Uterus (tissue), 3 donors: ENCODE measurements at regions not wholly inside any gene's neighbourhood (a gene's known extent, or its start where the extent isn't known, plus 50 kb on each side); places are given as distances from the start of the nearest gene placed in this dataset.

ENCODE experiments used
- DNase-seq, 2 donors: peaks; one replicate each; pipeline ENCODE4 v3.0.0-alpha.2; 2019 to 2020
- H3K27ac ChIP-seq, 2 donors: fragments of 200-600 bp; sonication (generic); 1 replicate in 1 of 2; 2 replicates in 1 of 2; pipeline ENCODE4 v1.5.1; 2016 to 2018
- H3K27me3 ChIP-seq, 2 donors: fragments of 200-600 bp; sonication (generic); one replicate each; pipeline ENCODE4 v1.5.1; 2018 to 2019; ENCODE audit warnings: control low read depth in 1 of 2
- H3K36me3 ChIP-seq, 2 donors: fragments of 200-600 bp; sonication (generic); one replicate each; pipeline ENCODE4 v1.5.1; 2019; ENCODE audit warnings: control low read depth in 1 of 2
- H3K4me1 ChIP-seq, 2 donors: fragments of 200-600 bp; sonication (generic); one replicate each; pipeline ENCODE4 v1.5.1; 2018 to 2019; ENCODE audit warnings: control low read depth in 1 of 2
- H3K4me3 ChIP-seq, 2 donors: fragments of 200-600 bp; sonication (generic); 1 replicate in 1 of 2; 2 replicates in 1 of 2; pipeline ENCODE4 v1.5.1; 2018 to 2019; ENCODE audit warnings: mild to moderate bottlenecking in 1 of 2
- H3K9me3 ChIP-seq, 2 donors: fragments of 200-600 bp; sonication (generic); one replicate each; pipeline ENCODE4 v1.5.1; 2019; ENCODE audit warnings: control low read depth in 1 of 2
- POLR2A ChIP-seq, 2 donors: fragments of 450-650 bp; IDR thresholded peaks; one replicate each; pipeline ENCODE4 v1.6.1; 2016; ENCODE audit warnings: antibody characterized with exemption in 2 of 2, mild to moderate bottlenecking in 1 of 2, moderate library complexity in 1 of 2
- intact Hi-C: fragments of 100-400 bp; cut with DNase I; formaldehyde crosslinking; loops from one replicate; pipeline ENCODE4 v1.15.1; 2023; ENCODE audit warnings: low total_unique reads
- TF ChIP-seq, protein P1 (sequence below), 4 experiments: fragments of 200-600 bp in 2 of 4; fragments of 450-650 bp in 2 of 4; sonication (generic) in 2 of 4; IDR thresholded peaks; one replicate each; pipeline ENCODE4 v1.5.1; 2016 to 2019; ENCODE audit warnings: antibody characterized with exemption in 4 of 4, mild to moderate bottlenecking in 2 of 4, moderate library complexity in 1 of 4
- donor health status: DM: yes; HTN: yes; CAD: no.

DNA sequence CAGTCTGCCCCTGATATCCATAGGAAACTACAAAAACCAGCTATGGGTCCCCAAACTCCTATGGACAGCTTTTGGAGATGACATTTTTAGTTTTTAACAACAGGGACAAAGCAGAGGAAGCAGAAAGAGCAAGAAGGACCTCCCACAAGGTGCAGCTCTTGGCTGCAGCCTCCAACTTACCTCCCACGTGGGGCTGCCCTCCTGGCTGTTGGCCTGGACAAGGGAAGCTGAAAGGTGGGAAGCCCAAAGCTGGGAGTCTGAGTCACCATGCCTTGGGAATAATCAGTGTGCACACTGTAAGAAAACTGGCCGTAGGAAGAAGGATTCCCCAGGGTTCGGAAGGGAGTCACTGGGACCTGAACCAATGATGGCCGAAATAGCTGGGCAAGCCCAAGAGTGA, 51.8 kb upstream of the PAX1 start:
- Histone ChIP-seq H3K36me3 (no peaks in the 10 kb centered on the region), H3K9me3 (no peaks in the 10 kb centered on the region), H3K27me3 (no peaks in the 10 kb centered on the region), H3K27ac (no peak overlapping the region), H3K4me3 (no peak overlapping the region), H3K4me1 (no peaks in the 10 kb centered on the region)
- DNase-seq = no peak
- TF ChIP-seq, protein P1, sequence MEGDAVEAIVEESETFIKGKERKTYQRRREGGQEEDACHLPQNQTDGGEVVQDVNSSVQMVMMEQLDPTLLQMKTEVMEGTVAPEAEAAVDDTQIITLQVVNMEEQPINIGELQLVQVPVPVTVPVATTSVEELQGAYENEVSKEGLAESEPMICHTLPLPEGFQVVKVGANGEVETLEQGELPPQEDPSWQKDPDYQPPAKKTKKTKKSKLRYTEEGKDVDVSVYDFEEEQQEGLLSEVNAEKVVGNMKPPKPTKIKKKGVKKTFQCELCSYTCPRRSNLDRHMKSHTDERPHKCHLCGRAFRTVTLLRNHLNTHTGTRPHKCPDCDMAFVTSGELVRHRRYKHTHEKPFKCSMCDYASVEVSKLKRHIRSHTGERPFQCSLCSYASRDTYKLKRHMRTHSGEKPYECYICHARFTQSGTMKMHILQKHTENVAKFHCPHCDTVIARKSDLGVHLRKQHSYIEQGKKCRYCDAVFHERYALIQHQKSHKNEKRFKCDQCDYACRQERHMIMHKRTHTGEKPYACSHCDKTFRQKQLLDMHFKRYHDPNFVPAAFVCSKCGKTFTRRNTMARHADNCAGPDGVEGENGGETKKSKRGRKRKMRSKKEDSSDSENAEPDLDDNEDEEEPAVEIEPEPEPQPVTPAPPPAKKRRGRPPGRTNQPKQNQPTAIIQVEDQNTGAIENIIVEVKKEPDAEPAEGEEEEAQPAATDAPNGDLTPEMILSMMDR (IDR thresholded peaks at IDR 0.05) = no peak
- no peak for TF ChIP-seq POLR2A (IDR thresholded peaks at IDR 0.05)
- intact Hi-C loops = no loop called here

DNA sequence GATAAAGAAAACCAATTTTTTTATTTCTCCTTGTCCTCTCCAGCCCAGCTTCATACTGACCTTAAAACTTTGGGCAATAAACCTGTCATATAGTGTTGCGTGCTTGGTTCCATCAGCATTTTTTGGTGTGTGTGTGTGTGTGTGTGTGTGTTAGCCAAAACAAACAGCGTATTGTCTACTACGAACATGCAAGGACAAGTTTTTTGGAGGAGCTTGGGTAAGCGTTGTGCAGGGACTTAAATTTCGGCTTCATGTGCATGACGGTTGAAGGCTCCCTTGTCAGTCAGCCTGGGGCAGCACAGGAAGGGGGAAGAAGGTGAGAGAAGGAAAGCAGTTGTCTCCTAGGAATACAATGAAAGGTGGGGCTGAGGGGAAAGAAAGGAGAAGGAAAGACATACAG, 62.0 kb upstream of the PAX1 start:
- Histone ChIP-seq H3K4me1 (no peaks in the 10 kb centered on the region), H3K4me3 (no peak overlapping the region), H3K9me3 (peaks cover 0 to 4% of the 10 kb centered on the region in 2 donors), H3K27me3 (no peaks in the 10 kb centered on the region), H3K36me3 (no peaks in the 10 kb centered on the region), H3K27ac (no peak overlapping the region)
- intact Hi-C loops = no loop called here
- TF ChIP-seq, protein P1 (IDR thresholded peaks at IDR 0.05) = no peak
- no peak for TF ChIP-seq POLR2A (IDR thresholded peaks at IDR 0.05)
- DNase-seq = no peak

DNA sequence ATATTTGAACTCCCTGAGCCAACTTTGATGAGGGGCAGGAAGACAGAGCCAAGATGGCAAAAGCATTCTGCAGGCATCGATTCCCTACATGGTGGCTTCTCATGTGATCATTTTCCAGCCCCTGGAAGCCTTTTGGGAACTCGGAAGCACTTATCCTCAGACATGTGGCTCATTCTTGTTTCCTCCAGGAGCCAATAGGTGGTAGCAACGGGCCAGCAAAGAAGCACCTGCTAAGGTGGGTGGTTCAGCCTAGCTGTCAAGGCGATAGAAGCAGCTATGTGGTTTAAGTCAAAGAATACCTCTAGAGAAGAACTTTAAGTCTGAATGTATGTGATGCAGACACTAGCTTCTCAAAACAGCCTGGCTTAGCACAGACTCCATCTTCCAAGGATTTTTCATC, 64.9 kb upstream of the PAX1 start:
- DNase-seq = no peak
- H3K4me1 ChIP-seq = no peaks in the 10 kb centered on the region
- no peak overlapping the region for H3K27ac ChIP-seq
- H3K36me3 ChIP-seq = no peaks in the 10 kb centered on the region
- intact Hi-C loops = no loop called here
- TF ChIP-seq, protein P1 (IDR thresholded peaks at IDR 0.05) = no peak
- TF ChIP-seq POLR2A (IDR thresholded peaks at IDR 0.05) = no peak
- H3K27me3 ChIP-seq = no peaks in the 10 kb centered on the region
- no peak overlapping the region for H3K4me3 ChIP-seq
- peaks cover 0 to under 1% of the 10 kb centered on the region in 2 donors for H3K9me3 ChIP-seq

DNA sequence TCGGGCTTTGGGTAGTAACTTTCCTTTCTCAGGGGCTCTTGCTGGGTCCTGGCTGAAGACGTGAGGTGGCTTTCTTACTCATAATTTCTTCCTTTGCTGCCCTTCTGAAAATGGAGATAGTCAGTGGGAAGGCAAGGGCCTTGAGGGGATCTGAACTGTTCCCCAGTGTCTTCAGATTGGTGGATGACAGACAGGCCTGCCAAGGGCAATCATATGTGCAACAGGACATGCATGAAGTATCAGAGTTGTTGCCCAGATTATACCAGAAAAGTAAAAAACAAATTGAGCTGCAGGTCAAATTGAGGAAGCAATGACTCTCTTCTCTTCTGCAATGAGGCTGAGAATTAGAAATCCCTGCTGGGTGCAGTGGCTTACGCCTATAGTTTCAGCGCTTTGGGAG, 71.6 kb upstream of the PAX1 start:
- intact Hi-C loops = no loop called here
- DNase-seq = no peak
- H3K9me3 ChIP-seq = no peaks in the 10 kb centered on the region
- no peaks in the 10 kb centered on the region for H3K36me3 ChIP-seq
- H3K4me3 ChIP-seq = no peak overlapping the region
- H3K4me1 ChIP-seq = no peaks in the 10 kb centered on the region
- no peak for TF ChIP-seq POLR2A (IDR thresholded peaks at IDR 0.05)
- TF ChIP-seq, protein P1 (IDR thresholded peaks at IDR 0.05) = no peak
- no peaks in the 10 kb centered on the region for H3K27me3 ChIP-seq
- H3K27ac ChIP-seq = no peak overlapping the region

DNA sequence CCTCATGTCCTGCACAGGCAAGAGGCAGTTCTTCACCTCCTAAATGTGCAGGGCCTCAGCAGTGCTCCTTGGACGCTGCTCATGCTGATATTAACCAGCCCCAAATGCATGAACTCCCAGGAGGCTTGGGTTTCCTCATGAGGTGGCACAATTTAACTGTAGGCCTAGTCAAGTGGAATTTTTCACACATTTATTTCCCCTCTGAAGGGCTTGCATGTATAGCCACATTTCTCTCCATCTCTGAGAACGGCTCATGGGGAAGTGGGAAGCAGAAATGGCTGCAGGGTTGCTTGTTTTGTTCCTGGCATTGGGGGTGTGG, 72.8 kb upstream of the PAX1 start:
- no peaks in the 10 kb centered on the region for H3K27me3 ChIP-seq
- H3K4me3 ChIP-seq = no peak overlapping the region
- intact Hi-C loops = no loop called here
- no peak for TF ChIP-seq POLR2A (IDR thresholded peaks at IDR 0.05)
- TF ChIP-seq, protein P1 (IDR thresholded peaks at IDR 0.05) = no peak
- DNase-seq = no peak
- no peaks in the 10 kb centered on the region for H3K9me3 ChIP-seq
- H3K4me1 ChIP-seq = no peaks in the 10 kb centered on the region
- no peak overlapping the region for H3K27ac ChIP-seq
- no peaks in the 10 kb centered on the region for H3K36me3 ChIP-seq
